ENCODE measurements at regions not wholly inside any gene's neighbourhood (a gene's known extent, or its start where the extent isn't known, plus 50 kb on each side); places are given as distances from the start of the nearest gene placed in this dataset.
A peak's percentile ranks its signal among the peaks of the same experiment; 100 is the strongest.

- Histone ChIP-seq H3K9me3 (replicated peaks; ENCODE audit: insufficient read depth, low read length) (no peaks in the 10 kb centered on the region), H3K4me2 (ENCODE audit: low read depth, low read length) (no peak overlapping the region), H3K79me2 (ENCODE audit: low read length) (no peaks in the 10 kb centered on the region), H3K27ac (ENCODE audit: low read length) (no peak overlapping the region), H3K36me3 (replicated peaks; ENCODE audit: insufficient read depth, low read length) (no peaks in the 10 kb centered on the region), H3K27me3 (replicated peaks; ENCODE audit: insufficient read depth, low read length) (no peaks in the 10 kb centered on the region), H3K4me1 (ENCODE audit: low read length) (no peaks in the 10 kb centered on the region), H3K4me3 (ENCODE audit: low read length) (no peak overlapping the region), H4K20me1 (ENCODE audit: insufficient read depth, low read length) (no peaks in the 10 kb centered on the region), H3F3A (ENCODE audit: insufficient read depth, low read length) (no peaks in the 10 kb centered on the region), H3K9ac (ENCODE audit: low read length) (no peak overlapping the region), H2AFZ (ENCODE audit: low read length) (no peak overlapping the region), H3K9me2 (replicated peaks; ENCODE audit: insufficient read depth, low read length) (no peaks in the 10 kb centered on the region)
- TF ChIP-seq EZH2 (optimal IDR thresholded peaks at IDR 0.05; ENCODE audit: low read depth, low read length) (no peak), EZH2phosphoT487 (IDR thresholded peaks at IDR 0.05; ENCODE audit: low read length) (no peak), CTCF (IDR thresholded peaks at IDR 0.05; ENCODE audit: low read length) (peak; percentile 35)
- DNase-seq = peak; percentile 34
Measured at GRCh38 chr10:36880898-36881297, 244.5 kb upstream of the ANKRD30A start.

GRCh38 chr10:36872702-36873393 lies 252.6 kb upstream of the ANKRD30A start:
- Histone ChIP-seq H3K9me3 (replicated peaks; ENCODE audit: insufficient read depth, low read length) (no peaks in the 10 kb centered on the region), H3K4me1 (ENCODE audit: low read length) (peaks cover 4% of the 10 kb centered on the region; the same call in 1 of the 2 replicates), H3K27ac (ENCODE audit: low read length) (no peak overlapping the region), H3K79me2 (ENCODE audit: low read length) (no peaks in the 10 kb centered on the region), H2AFZ (ENCODE audit: low read length) (no peak overlapping the region), H3K9me2 (replicated peaks; ENCODE audit: insufficient read depth, low read length) (no peaks in the 10 kb centered on the region), H3K27me3 (replicated peaks; ENCODE audit: insufficient read depth, low read length) (no peaks in the 10 kb centered on the region), H3K9ac (ENCODE audit: low read length) (no peak overlapping the region), H3K4me3 (ENCODE audit: low read length) (no peak overlapping the region), H3K36me3 (replicated peaks; ENCODE audit: insufficient read depth, low read length) (no peaks in the 10 kb centered on the region), H3F3A (ENCODE audit: insufficient read depth, low read length) (no peaks in the 10 kb centered on the region), H4K20me1 (ENCODE audit: insufficient read depth, low read length) (no peaks in the 10 kb centered on the region), H3K4me2 (ENCODE audit: low read depth, low read length) (peak overlapping the region; percentile 35)
- DNase-seq = peak; percentile 59
- TF ChIP-seq EZH2 (optimal IDR thresholded peaks at IDR 0.05; ENCODE audit: low read depth, low read length) (no peak), EZH2phosphoT487 (IDR thresholded peaks at IDR 0.05; ENCODE audit: low read length) (no peak), CTCF (IDR thresholded peaks at IDR 0.05; ENCODE audit: low read length) (no peak)

- H3K27ac ChIP-seq (ENCODE audit: low read length) = no peak overlapping the region
- no peaks in the 10 kb centered on the region for H3F3A ChIP-seq (ENCODE audit: insufficient read depth, low read length)
- H4K20me1 ChIP-seq (ENCODE audit: insufficient read depth, low read length) = no peaks in the 10 kb centered on the region
- no peak for DNase-seq
- no peaks in the 10 kb centered on the region for H3K27me3 ChIP-seq (replicated peaks; ENCODE audit: insufficient read depth, low read length)
- H3K79me2 ChIP-seq (ENCODE audit: low read length) = no peaks in the 10 kb centered on the region
- no peak overlapping the region for H3K4me3 ChIP-seq (ENCODE audit: low read length)
- H3K4me1 ChIP-seq (ENCODE audit: low read length) = no peaks in the 10 kb centered on the region
- H3K4me2 ChIP-seq (ENCODE audit: low read depth, low read length) = no peak overlapping the region
- no peaks in the 10 kb centered on the region for H3K9me2 ChIP-seq (replicated peaks; ENCODE audit: insufficient read depth, low read length)
- H3K9ac ChIP-seq (ENCODE audit: low read length) = no peak overlapping the region
- no peaks in the 10 kb centered on the region for H3K9me3 ChIP-seq (replicated peaks; ENCODE audit: insufficient read depth, low read length)
- no peaks in the 10 kb centered on the region for H3K36me3 ChIP-seq (replicated peaks; ENCODE audit: insufficient read depth, low read length)
- TF ChIP-seq CTCF (IDR thresholded peaks at IDR 0.05; ENCODE audit: low read length) (no peak), EZH2 (optimal IDR thresholded peaks at IDR 0.05; ENCODE audit: low read depth, low read length) (no peak), EZH2phosphoT487 (IDR thresholded peaks at IDR 0.05; ENCODE audit: low read length) (no peak)
- H2AFZ ChIP-seq (ENCODE audit: low read length) = no peak overlapping the region
Measured at GRCh38 chr10:36840788-36841187, 284.6 kb upstream of the ANKRD30A start.

Data from MM.1S (cell line).